Upper lobe of left lung (tissue), 4 donors: ENCODE measurements at regions not wholly inside any gene's neighbourhood (a gene's known extent, or its start where the extent isn't known, plus 50 kb on each side); places are given as distances from the start of the nearest gene placed in this dataset.

Experiments used
- CTCF ChIP-seq, 6 experiments: fragments of 450-650 bp in 4 of 6; fragments of 200-600 bp in 2 of 6; sonication (generic) in 2 of 6; IDR thresholded peaks; one replicate each; pipeline ENCODE4 v1.5.1; 2016 to 2019; ENCODE audit warnings: antibody characterized with exemption in 6 of 6
- EP300 ChIP-seq, 4 donors: sonication (generic); formaldehyde crosslinking; IDR thresholded peaks; one replicate each; pipeline ENCODE4 v1.5.1; 2017; ENCODE audit warnings: antibody characterized with exemption in 4 of 4, control low read depth in 2 of 4
- POLR2A ChIP-seq, 4 donors: fragments of 450-650 bp; IDR thresholded peaks; one replicate each; pipeline ENCODE4 v1.5.1; 2016 to 2017; ENCODE audit warnings: antibody characterized with exemption in 4 of 4, mild to moderate bottlenecking in 2 of 4
- POLR2AphosphoS5 ChIP-seq, 2 donors: sonication (generic); formaldehyde crosslinking; IDR thresholded peaks; one replicate each; pipeline ENCODE4 v1.5.1; 2017; ENCODE audit warnings: antibody characterized with exemption in 2 of 2

DNA sequence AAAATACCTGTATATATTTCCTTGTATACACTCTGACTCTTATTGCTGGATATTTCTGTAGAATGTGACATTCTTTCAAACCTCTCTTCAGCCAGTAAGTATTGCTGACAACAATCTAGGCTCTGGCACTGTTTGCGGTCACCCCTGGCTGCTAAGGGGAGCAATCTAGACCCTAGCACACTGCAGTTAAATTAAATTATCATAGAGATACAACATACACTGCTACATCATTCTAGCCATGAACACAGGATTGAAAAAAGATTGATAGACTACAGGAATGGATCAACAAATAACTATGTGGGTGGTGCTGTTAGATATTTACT, 108.7 kb upstream of the MEIS2 start:
- TF ChIP-seq POLR2AphosphoS5 (IDR thresholded peaks at IDR 0.05) = no peak
- no peak for TF ChIP-seq CTCF (IDR thresholded peaks at IDR 0.05)
- TF ChIP-seq POLR2A (IDR thresholded peaks at IDR 0.05) = no peak
- TF ChIP-seq EP300 (IDR thresholded peaks at IDR 0.05) = no peak
